ENCODE measurements at regions not wholly inside any gene's neighbourhood (a gene's known extent, or its start where the extent isn't known, plus 50 kb on each side); places are given as distances from the start of the nearest gene placed in this dataset.

- DNase-seq, result no peak
These were observed 317.6 kb upstream of the TRPC7 start for GRCh38 chr5:136682986-136683385.

GRCh38 chr5:136679233-136679632 lies 313.9 kb upstream of the TRPC7 start:
- no peak for DNase-seq

GRCh38 chr5:136677217-136677616 lies 311.9 kb upstream of the TRPC7 start:
- DNase-seq, result no peak

GRCh38 chr5:136676685-136677084 lies 311.3 kb upstream of the TRPC7 start:
- DNase-seq, result no peak

GRCh38 chr5:136675769-136676168 lies 310.4 kb upstream of the TRPC7 start:
- no peak for DNase-seq

- DNase-seq, result no peak
These were observed 308.8 kb upstream of the TRPC7 start for GRCh38 chr5:136674178-136674577.

GRCh38 chr5:136667789-136668188 lies 302.4 kb upstream of the TRPC7 start:
- no peak for DNase-seq

GRCh38 chr5:136666970-136667620 lies 301.8 kb upstream of the TRPC7 start:
- no peak for DNase-seq

GRCh38 chr5:136665331-136665730 lies 300.0 kb upstream of the TRPC7 start:
- no peak for DNase-seq

- DNase-seq, result no peak
These were observed 295.7 kb upstream of the TRPC7 start for GRCh38 chr5:136661026-136661425.

GRCh38 chr5:136656811-136657210 lies 291.5 kb upstream of the TRPC7 start:
- no peak for DNase-seq

- DNase-seq, result no peak
These were observed 290.1 kb upstream of the TRPC7 start for GRCh38 chr5:136655468-136655867.

GRCh38 chr5:136646915-136647314 lies 281.6 kb upstream of the TRPC7 start:
- no peak for DNase-seq

GRCh38 chr5:136642976-136643375 lies 277.6 kb upstream of the TRPC7 start:
- no peak for DNase-seq

- no peak for DNase-seq
These were observed 274.3 kb upstream of the TRPC7 start for GRCh38 chr5:136639616-136640015.

GRCh38 chr5:136638084-136638483 lies 272.7 kb upstream of the TRPC7 start:
- DNase-seq, result no peak

GRCh38 chr5:136636001-136636400 lies 270.7 kb upstream of the TRPC7 start:
- no peak for DNase-seq

- no peak for DNase-seq
These were observed 265.8 kb upstream of the TRPC7 start for GRCh38 chr5:136631186-136631585.

GRCh38 chr5:136629125-136629792 lies 263.9 kb upstream of the TRPC7 start:
- DNase-seq, result no peak

GRCh38 chr5:136626531-136626930 lies 261.2 kb upstream of the TRPC7 start:
- DNase-seq, result no peak

- no peak for DNase-seq
These were observed 257.4 kb upstream of the TRPC7 start for GRCh38 chr5:136622747-136623146.

- no peak for DNase-seq
These were observed 256.4 kb upstream of the TRPC7 start for GRCh38 chr5:136621743-136622142.

GRCh38 chr5:136620621-136621020 lies 255.3 kb upstream of the TRPC7 start:
- no peak for DNase-seq

GRCh38 chr5:136620016-136620419 lies 254.7 kb upstream of the TRPC7 start:
- DNase-seq, result no peak

GRCh38 chr5:136619556-136619955 lies 254.2 kb upstream of the TRPC7 start:
- DNase-seq, result no peak

All from right hindlimb (tissue), 1 donor.